IPS-NIHi7 (cell line): ENCODE measurements at regions not wholly inside any gene's neighbourhood (a gene's known extent, or its start where the extent isn't known, plus 50 kb on each side); places are given as distances from the start of the nearest gene placed in this dataset.
"Not testable (repeated sequence)": the region's sequence is repeated elsewhere in the genome, so short reads cannot be mapped to it uniquely, and the experiment has no call there.

ENCODE experiments used
- DNase-seq: peaks from one replicate; pipeline ENCODE4 v3.0.0; 2012; ENCODE audit warnings: mixed read lengths; ENCODE audit errors: extremely low spot score

DNA sequence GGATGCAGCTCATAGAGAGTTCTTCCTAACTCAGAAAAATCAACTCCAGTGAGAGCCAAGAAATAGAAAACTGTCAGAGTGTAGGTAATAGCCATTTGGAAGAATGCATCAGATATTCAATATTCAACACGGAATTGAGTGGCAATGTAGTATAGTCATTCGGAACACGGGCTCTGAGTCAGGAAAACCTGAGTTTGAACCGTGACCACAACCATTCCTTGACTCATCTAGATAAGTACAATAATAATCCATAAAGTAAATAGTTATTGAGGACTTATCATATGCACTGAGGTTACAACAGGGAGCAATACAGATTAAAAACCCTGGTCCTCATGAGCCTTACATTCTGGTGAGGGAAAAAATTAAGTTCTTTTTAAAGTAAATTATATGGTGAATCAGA lies 62.6 kb upstream of the PHF21A start:
- no peak for DNase-seq

GRCh38 chr11:46181843-46182424 lies 60.7 kb upstream of the PHF21A start:
- DNase-seq = no peak

- no peak for DNase-seq
Measured at GRCh38 chr11:46181387-46181786, 60.1 kb upstream of the PHF21A start.

- no peak for DNase-seq
Measured at GRCh38 chr11:46180736-46181135, 59.5 kb upstream of the PHF21A start.

DNA sequence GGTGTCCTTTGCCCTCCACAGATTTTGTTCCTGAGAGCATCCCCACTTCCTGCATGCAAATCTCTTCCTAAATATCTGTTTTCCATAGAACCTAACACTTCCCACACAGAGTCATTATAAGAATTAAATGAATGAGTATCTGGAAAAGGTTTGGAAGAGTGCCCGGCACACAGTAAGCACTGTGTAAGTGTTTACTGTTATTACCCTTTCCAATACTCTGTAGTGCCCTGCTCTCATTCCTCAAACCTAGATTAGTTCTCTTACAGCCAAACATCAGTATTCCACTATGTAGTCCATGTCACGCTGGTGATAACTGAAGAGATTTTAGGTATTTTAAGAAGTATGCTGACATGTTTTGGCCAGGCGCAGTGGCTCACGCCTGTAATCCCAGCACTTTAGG lies 57.3 kb upstream of the PHF21A start:
- DNase-seq = no peak

- no peak for DNase-seq
Measured at GRCh38 chr11:46176421-46176820, 55.2 kb upstream of the PHF21A start.

DNA sequence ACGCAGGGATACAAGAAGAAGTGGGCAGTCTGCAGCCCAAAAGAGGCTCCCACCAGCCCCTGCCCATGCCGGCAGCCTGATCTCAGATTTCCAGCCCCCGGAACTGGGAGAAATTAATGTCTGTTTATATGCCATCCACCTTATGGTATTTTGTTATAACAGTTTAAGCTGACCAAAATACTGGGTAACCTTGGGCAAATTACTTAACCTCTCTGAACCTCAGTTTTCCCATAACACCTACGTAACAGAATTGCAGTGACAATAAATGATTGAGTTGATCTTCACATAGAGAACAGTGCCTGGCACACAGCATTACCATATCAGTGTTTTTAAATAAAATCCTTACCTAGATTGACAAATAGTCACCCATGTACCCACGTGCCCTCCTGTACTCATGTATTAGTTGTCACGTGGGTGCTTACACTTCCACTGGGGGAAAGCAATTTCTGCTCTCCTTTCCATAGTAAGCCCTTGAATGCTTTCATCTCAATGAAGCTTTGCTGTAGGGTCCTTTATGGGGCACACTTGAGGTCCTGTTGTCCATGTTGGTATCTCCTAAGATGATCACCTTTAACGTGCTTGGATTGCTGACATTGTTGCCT lies 54.2 kb upstream of the PHF21A start:
- no peak for DNase-seq

DNA sequence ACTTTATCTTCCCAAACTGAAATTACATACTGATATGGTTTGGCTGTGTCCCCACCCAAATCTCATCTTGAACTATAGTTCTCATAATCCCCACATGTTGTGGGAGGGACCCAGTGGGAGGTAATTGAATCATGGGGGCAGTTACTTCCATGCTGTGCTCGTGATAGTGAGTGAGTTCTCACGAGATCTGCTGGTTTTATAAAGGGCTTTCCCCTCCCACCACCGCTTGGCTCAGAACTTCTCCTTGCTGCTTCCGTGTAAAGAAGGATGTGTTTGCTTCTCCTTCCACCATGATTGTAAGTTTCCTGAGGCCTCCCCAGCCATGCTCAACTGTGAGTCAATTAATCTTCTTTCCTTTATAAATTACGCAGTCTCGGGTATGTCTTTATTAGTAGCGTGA lies 50.4 kb upstream of the PHF21A start:
- DNase-seq = not testable (repeated sequence)
